ENCODE measurements at regions not wholly inside any gene's neighbourhood (a gene's known extent, or its start where the extent isn't known, plus 50 kb on each side); places are given as distances from the start of the nearest gene placed in this dataset.

DNA sequence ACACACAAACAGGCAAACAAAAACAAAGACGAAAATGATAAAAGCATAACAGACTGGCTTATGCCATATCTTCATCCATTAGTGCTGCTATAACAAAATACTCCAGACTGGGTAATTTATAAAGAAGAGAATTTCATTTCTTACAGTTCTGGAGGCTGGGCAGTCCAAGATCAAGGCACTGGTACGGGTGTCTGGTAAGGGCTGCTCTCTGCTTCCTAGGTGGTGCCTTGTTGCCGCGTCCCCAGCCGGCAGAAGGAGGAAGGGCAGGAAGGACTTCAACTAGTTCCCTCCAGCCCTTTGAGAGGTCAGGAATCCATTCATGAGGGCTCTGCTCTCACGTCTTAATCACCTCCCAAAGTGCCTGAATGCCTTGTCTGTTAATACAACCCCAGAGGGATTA is 122.6 kb downstream of the BOD1 start:
- TF ChIP-seq CTCF (IDR thresholded peaks at IDR 0.05; ENCODE audit: low read depth, low read length): no peak
- no peak overlapping the region for H3K27ac ChIP-seq
- peaks cover 89% of the 10 kb centered on the region for H3K27me3 ChIP-seq (ENCODE audit: insufficient read depth, low read depth, severe bottlenecking)

GRCh38 chr5:173493040-173493439 is 123.4 kb downstream of the BOD1 start:
- Histone ChIP-seq H3K9me3 (ENCODE audit: severe bottlenecking) (no peaks in the 10 kb centered on the region), H3K4me3 (ENCODE audit: low read depth, low read length) (no peak overlapping the region)

More for the DNA sequence above, 122.6 kb downstream of the BOD1 start:
- Histone ChIP-seq H3K9me3 (ENCODE audit: severe bottlenecking) (no peaks in the 10 kb centered on the region), H3K36me3 (no peaks in the 10 kb centered on the region), H3K4me3 (ENCODE audit: low read depth, low read length) (no peak overlapping the region)
- DNase-seq: no peak

DNA sequence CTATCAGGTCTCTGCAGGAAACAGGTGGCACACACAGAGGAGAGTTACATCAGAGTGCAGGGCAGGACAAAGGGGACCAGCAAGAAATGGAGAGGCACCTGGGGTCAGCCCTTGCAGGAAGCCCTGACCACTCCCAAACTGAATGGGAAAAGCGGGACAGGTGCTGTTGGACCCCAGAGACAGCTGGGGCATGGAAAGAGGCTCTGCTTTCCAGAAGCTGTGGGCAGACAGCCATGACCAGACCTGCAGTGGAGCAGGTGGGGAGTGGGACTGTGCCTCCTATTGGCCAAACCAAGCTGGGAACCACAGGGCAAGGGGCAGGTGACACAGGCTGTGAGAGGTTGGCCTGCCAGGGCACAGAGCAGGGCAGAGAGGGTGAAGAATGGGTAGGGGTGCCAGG is 125.8 kb downstream of the BOD1 start:
- Histone ChIP-seq H3K27me3 (ENCODE audit: insufficient read depth, low read depth, severe bottlenecking) (peaks cover 84% of the 10 kb centered on the region), H3K36me3 (no peaks in the 10 kb centered on the region), H3K4me3 (ENCODE audit: low read depth, low read length) (no peak overlapping the region), H3K9me3 (ENCODE audit: severe bottlenecking) (no peaks in the 10 kb centered on the region), H3K27ac (no peak overlapping the region)
- no peak for TF ChIP-seq CTCF (IDR thresholded peaks at IDR 0.05; ENCODE audit: low read depth, low read length)
- DNase-seq: no peak

More at GRCh38 chr5:173493040-173493439, 123.4 kb downstream of the BOD1 start:
- TF ChIP-seq CTCF (IDR thresholded peaks at IDR 0.05; ENCODE audit: low read depth, low read length): no peak
- Histone ChIP-seq H3K27ac (no peak overlapping the region), H3K27me3 (ENCODE audit: insufficient read depth, low read depth, severe bottlenecking) (peaks cover 89% of the 10 kb centered on the region), H3K36me3 (no peaks in the 10 kb centered on the region)
- no peak for DNase-seq

GRCh38 chr5:173488144-173488543 is 128.3 kb downstream of the BOD1 start:
- Histone ChIP-seq H3K4me3 (ENCODE audit: low read depth, low read length) (no peak overlapping the region), H3K36me3 (no peaks in the 10 kb centered on the region), H3K27me3 (ENCODE audit: insufficient read depth, low read depth, severe bottlenecking) (peaks cover 82% of the 10 kb centered on the region), H3K27ac (no peak overlapping the region), H3K9me3 (ENCODE audit: severe bottlenecking) (no peaks in the 10 kb centered on the region)
- no peak for TF ChIP-seq CTCF (IDR thresholded peaks at IDR 0.05; ENCODE audit: low read depth, low read length)
- no peak for DNase-seq

DNA sequence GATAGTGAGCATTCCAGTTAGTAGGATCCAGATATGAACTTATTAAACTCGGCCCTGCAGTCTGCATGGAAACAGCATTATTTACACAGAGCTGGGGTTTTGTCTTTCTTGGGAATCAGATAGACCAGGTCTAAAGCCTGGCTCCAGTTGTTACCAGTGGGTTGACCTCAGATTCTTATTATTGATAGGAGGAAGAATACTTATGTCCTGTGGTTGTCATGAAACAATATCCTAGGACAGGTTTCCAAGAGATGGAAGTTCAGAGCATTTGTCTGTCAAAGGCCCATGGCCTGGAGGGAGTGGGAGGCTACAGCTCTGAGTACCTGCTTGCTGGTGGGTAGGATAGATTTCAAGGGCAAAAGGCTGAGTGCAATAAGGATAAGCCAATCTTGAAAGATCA is 129.2 kb downstream of the BOD1 start:
- H3K27ac ChIP-seq: no peak overlapping the region
- H3K9me3 ChIP-seq (ENCODE audit: severe bottlenecking): no peaks in the 10 kb centered on the region
- no peaks in the 10 kb centered on the region for H3K36me3 ChIP-seq
- H3K27me3 ChIP-seq (ENCODE audit: insufficient read depth, low read depth, severe bottlenecking): peaks cover 85% of the 10 kb centered on the region
- H3K4me3 ChIP-seq (ENCODE audit: low read depth, low read length): no peak overlapping the region
- no peak for DNase-seq
- no peak for TF ChIP-seq CTCF (IDR thresholded peaks at IDR 0.05; ENCODE audit: low read depth, low read length)

Measured in WERI-Rb-1 (cell line).